HG03442 (cell line): ENCODE measurements at regions not wholly inside any gene's neighbourhood (a gene's known extent, or its start where the extent isn't known, plus 50 kb on each side); places are given as distances from the start of the nearest gene placed in this dataset.
"Not testable (repeated sequence)": the region's sequence is repeated elsewhere in the genome, so short reads cannot be mapped to it uniquely, and the experiment has no call there.

Experiments
- ATAC-seq: cut with Tn5 transposase; IDR thresholded peaks from one replicate; pipeline ENCODE4 v1.9.1; 2021; ENCODE audit warnings: mild to moderate bottlenecking, moderate library complexity; ENCODE audit not compliant: unreplicated experiment

DNA sequence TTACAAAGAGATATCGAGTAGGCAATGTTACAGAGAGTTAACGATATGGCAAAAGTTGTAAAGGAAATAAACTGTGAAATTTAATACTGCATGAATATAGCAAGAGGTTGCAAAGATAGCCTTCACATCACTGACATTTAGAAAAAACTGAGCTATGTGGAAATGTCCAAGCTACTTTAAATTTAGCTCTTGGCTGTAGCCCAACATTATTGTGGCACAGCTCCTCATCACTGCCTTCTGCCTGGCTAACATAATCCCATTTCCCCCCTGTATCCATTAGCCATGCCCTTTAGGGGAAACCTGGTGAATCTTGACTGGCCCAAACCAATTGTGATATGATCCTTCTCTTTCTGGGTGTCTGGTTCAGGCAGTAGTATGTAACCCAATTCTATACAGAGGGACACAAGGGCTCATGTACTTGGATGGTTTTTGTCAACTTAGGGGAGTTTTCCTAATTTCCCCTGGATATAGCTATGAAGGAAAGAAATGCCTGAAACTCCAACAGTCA lies 115.4 kb downstream of the PFDN4 start:
- no peak for ATAC-seq

DNA sequence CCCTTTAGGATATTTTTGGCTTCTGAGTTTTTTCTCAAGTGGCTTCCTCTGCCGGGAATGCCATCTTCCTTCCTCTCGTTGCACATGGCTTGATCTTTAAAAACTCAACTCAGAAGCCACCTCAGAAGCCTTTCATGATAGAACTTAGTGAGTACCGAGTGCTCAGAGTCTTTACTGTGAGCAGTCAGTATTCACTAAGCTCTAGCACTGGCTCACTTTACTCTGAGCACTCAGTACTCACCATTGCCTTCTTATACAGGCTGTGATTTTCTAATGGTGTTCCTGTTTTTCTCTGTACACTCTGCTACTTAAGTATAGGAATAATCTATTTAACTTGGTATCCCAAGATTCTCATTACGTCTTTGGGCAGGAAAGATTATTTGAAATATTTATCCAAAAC lies 116.2 kb downstream of the PFDN4 start:
- no peak for ATAC-seq

DNA sequence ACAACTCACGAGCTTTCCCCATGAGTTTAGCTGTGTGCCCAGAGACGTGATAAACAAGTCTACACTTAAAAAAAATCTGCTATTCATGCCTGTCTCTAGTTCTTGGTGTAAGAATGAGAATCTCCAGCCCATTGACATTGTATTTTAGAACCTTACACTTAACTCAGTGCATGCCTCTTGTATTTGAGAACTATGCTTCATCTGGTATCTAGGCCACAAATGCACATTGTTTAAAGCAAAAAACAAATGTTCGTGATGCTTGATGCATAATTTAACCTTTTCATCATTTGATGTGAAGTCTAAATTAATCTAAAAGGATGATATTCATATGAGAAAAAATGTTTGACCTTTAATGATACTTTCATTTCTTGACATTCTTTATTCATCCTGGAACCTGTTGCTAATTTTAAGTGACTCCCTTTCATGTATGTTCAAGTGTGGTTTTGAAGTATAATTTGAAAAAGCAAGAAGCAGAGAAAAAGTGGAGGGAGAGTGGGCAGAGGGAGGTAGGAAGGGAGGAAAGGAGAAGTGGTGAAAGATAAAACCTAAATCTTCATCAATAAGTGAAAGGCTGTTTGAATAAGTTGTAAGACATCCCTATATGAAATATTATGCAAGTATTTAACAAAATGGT lies 116.9 kb downstream of the PFDN4 start:
- ATAC-seq, result no peak

DNA sequence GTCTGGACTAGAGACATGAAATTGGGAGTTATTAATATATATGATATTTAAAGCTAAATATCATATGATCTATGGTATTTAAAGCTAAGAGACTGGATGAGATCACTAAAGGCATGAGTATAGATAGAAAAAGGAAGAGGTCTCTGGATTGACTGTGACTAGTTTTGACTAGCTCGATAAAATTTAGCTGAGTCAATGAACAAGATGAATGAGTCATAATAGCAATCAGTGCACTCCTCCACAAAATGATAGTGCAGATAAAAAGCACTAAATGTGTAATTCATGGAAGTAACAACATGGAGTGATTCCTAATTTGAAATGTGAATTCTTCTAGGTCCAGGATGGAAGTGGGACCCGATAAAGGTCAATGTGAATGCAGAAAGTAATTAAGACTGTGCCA lies 127.4 kb downstream of the PFDN4 start:
- ATAC-seq, result no peak

DNA sequence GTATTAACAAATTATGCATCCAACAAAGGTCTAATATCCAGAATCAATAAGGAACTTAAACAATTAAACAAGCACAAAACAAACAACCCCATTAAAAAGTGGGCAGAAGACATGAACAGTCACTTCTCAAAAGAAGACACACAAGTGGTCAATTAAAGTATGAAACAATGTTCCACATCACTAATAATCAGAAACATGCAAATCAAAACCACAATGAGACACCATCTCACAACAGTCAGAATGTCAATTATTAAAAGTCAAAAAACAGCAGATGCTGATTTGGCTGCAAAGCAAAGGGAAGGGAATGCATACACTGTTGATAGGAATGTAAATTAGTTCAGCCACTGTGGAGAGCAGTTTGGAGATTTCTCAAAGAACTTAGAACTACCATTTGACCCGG lies 129.3 kb downstream of the PFDN4 start:
- no peak for ATAC-seq

DNA sequence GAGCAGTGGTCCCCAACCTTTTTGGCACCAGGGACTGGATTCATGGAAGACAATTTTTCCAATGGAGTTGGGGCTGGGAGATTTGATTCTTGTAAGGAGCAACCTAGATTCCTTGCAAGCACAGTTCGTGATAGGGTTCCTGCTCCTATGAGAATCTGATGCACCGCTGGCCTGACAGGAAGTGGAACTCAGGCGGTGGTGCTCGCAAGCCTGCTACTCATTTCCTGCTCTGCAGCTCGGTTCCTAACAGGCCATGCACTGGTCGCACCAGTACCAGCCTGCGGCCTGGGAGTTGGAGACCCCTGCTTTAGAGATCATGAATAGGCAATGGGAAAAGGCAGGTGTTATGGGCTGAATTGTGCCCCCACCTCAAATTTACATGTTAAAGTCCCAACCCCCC lies 131.2 kb downstream of the PFDN4 start:
- no peak for ATAC-seq

DNA sequence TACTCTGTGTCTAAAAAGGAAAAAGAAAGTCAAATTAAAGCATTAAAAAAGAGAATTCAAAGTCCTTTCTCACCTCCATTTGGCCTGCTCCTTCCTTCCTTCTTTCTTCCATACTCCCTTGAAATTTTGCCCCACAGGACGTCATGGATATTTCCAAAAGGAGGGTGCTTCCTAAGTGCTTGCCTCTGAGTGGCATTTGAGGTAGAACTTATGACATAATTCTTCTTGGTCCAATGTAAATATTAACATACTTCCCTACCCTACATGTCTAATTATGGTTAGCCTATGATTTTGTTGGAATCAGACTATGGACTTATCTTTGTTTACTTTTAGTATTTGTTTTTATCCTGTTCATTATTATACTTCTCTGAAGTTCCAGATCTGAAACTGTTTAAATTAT lies 132.3 kb downstream of the PFDN4 start:
- ATAC-seq, result no peak

DNA sequence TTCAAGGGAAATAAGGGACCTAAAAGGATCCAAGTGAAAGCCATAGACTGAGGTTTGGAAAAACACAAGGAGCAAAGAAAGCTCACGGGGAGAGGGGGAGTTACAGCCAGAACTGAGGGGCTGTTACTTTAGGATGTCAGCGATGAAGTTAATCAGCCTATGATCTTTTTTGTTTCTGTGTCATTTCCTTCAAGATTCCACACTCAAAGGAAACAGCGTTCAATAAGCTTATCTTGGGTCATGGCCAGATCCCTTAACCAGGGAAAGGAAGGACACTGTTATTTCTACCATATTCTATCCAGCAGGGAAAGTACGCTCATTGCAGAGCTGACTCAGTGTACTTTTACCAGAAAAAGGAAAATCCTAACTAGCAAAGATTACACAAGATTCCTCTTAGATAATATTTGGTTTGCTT lies 132.8 kb downstream of the PFDN4 start:
- ATAC-seq, result no peak

DNA sequence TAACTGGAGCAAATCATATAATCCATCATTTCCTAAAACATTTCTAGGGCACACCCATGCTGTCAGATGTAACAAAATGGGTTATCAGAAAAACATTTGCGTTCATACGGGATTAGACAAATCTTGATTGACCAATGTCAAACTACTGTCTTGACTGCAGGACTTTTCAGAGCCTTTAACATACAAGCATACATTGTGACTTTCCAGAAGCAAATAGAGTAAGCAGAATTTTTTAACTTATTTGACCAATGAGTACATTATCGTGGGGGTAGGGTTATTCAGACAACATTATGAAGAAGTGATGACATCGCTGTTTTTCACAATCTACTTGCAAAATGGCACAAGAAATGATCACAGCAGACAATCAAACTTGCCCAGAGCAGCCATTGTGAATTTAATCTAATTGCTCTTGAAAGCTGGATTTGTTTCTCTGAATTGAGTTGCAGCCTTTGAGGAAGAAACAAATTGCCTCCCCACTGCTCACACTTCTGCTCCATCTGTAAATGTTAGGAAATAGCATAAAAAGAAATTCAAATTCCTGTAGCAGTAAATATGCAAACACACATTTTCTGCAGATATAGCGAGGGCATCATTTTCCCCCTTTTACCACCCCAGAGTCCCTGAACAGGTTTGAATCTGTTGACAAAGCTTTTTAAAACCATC lies 133.0 kb upstream of the DOK5 start:
- ATAC-seq, result no peak

DNA sequence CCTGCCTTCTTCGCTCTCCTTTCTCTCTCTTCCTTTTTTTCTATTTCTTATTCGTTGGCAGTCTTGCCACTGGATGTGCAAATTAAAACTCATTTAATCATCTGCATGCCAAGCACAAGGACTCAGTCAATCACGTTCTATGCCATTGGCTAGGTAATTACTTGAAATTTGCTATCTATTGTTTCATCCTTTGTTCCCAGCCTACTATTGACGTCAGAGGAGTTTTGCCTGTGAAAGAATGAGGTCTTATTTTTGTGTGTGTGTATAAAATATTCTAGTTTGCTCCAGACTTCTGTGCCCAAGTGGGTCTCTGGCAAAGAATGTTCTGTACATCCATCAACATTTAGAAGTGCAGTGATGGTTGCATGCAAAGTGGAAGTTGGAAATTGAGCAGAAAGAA lies 132.3 kb upstream of the DOK5 start:
- no peak for ATAC-seq

DNA sequence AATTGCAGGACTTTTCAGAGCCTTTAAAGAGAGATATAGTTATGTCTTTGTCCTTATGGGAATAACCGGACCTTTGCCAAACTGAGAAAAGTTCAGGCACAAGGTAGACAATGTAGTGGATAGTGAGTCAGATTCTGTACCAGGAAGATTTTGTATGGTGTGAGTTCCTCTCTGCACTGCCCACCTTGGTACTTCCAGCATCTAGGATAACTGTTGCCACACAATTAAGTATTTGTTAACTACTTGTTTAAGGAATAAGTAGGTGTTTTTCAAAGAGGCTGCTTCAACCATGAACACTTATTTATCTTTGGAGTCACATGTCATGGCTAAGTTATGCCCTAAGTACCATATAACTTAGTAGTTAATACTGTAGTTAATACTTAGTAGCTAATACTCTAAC lies 131.8 kb upstream of the DOK5 start:
- no peak for ATAC-seq

DNA sequence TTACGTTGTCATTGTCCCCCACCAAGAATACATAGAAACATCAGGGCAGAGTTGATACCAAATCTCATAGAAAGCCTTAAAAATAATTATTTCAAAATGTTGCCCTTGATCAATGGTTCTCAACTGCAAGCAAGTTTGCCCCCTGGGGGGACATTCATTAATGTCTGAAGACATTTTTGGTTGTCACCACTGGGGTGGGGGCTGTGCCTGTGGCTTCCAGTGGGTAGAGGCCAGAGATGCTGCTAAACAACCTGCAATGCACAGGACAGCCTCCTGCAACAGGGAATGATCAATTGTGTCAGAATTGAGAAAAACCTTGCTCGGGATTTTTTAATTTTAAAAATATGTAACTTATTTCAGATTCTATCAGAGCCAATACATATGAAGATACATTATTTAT lies 130.6 kb upstream of the DOK5 start:
- no peak for ATAC-seq

DNA sequence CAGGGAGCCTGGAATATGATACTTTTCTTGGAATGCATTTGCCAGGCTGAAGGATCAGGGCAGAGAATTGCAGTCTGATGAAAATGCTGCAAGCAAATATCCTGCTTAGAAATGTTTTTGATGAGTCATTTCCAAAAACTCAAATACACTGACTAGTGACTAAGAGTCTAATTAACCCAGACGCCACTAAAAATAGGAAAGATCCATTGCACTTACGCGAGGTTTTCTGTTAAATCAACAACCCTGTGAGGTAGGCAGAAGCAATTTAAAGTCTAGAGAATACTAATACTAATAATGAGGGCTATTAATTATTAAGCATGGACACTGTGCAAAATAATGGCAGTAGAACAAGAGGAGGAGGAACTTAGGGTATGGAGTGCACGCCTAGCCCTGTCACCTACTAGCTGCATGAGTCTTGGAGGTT lies 130.1 kb upstream of the DOK5 start:
- ATAC-seq, result peak; percentile 64

DNA sequence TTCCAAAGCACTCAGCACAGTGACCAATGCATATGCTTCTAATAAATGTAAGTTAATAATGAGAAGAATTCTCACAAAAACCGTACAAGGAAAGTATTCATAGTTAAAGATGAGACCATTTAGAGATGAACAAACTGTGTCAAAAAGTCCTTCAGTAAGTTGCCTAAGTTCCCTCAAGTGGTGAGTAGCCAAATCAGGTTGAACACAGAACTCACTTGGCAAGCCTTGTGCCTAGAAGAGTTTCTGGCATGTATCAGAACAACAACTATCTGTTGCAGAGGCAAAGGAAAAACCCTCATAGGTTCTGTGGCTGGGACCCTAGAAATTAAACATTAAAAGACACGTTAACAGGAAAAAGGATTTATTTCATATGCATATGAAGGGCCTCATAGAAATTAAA lies 129.6 kb upstream of the DOK5 start:
- ATAC-seq, result no peak

DNA sequence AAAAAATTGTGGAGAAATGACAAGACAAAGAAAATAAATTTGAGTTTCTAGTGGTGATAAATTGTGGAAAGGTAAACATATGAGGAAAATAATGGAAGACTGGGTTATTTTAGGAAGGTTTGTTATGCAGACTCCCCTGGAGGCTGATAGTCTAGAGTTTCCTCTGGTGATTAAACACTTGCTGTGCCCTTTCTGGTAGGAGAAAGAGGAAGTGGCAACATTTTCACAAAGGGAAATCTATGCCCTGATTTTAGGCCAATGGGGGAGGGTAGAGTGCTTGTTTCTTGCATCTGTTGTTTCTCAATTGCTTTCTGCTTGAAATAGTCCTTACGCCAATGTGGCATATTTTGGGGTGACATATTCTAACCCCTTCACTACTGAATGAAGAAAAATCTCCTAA lies 129.1 kb upstream of the DOK5 start:
- no peak for ATAC-seq

DNA sequence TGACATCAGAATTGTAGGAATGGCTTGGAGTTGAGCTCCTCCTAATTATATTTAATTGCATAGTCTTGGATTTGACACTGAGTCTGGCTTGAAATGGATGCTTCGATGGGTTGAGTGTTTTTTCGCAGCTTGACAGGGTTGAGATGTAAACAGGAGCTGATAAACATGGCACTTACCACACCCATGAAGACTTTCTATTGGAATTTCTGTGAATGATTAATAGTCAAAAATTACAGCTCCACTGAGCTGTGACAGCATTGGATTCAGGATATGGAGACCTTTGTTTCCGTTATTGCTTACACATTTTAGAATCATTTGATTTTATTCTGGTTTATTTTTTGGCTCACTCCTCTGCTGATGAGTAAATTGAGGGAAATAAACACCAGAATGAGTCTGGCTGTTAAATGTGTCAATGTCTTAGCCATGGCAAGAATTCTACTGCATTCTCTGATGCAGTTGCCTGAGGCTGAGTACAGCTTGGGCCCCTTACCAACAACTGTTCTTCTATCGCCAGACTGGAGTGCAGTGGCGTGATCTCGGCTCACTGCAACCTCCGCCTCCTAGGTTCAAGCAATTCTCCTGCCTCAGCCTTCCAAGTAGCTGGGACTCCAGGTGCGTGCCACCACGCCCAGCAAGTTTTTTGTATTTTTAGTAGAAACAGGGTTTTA lies 128.1 kb upstream of the DOK5 start:
- no peak for ATAC-seq

DNA sequence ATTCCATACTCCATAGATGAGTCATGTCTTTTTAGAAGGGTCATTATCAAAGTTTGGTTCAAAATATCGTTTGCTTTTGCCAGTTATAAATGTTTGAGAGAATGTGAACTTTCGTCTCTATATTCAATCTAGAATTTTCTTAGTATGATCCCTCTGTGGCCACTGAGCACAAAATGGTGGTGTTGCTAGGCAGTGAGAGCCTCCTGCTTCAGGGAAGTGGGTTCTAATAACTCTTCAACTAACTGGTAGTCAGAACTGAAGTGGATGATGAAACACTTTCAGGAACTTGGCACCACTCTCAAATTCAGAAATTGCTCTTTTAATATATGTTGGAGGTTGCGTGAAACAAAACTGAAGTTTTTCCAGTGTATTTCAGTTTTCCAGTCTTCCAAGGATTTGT lies 125.0 kb upstream of the DOK5 start:
- ATAC-seq, result no peak

DNA sequence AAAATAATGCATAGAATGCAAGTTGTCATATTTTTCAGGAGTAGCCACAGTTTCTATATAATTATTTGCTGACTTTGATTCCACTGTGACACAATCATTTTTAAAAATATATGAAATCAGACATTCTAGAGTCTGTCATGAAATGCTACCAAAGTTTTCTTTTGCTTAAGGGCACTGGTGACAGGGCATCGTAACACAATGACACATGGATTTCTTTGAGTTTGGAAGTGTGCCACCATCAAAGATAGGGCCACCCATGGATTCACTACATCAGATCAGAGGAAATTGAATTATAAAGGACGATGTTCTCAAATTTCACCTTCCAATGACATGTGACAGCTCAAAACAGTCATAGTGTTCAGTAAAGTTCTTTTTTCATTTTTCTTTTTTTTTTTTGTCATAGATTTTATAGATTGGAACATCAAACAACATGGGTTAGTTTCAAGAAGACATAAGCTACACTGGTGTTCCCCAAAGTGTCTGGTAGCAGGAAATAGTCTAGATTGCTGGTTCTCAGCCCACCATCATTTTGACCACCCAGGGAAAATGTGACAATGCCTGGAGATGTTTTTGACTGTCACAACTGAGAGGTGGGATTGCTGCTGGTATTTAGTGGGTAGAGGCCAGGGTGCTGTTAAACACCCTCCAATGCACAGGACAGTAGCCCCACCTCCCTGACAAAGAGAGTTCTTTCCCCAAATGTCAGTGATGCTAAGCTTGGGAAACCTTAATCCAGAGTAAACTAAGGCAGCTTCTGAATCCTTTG lies 123.8 kb upstream of the DOK5 start:
- ATAC-seq, result no peak

DNA sequence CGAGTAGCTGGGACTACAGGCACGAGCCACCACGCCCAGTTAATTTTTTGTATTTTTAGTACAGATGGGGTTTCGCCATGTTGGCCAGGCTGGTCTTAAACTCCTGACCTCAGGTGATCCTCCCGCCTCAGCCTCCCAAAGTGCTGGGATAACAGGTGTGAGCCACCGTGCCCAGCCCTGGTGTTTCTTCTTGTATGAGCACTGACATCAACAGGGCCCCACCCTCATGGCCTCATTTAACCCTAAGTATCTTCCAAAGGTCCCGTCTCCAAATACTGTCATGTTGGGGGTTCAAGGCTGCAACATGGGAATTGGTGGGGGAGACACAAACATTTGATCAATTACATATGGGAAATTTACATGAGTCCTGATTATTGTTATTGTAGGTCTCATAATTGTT lies 122.9 kb upstream of the DOK5 start:
- not testable (repeated sequence) for ATAC-seq

DNA sequence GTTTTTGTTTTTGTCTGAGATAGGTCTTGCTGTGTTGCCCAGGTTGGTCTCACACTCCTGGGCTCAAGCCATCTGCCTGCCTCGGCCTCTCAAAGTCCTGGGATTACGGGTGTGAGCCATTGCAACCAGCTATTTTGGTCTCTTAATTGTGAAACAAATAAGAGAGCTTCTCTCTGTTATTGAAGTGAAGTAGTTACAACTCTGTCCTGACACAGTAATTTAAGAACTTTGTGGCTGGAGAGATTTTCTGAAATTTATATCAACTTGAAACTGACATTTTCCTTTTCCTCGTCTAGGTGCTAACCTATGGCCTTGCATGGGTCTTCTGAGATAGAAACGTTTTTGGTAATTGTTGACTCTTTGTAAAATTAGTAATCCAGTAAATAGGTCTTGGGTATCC lies 122.1 kb upstream of the DOK5 start:
- no peak for ATAC-seq

DNA sequence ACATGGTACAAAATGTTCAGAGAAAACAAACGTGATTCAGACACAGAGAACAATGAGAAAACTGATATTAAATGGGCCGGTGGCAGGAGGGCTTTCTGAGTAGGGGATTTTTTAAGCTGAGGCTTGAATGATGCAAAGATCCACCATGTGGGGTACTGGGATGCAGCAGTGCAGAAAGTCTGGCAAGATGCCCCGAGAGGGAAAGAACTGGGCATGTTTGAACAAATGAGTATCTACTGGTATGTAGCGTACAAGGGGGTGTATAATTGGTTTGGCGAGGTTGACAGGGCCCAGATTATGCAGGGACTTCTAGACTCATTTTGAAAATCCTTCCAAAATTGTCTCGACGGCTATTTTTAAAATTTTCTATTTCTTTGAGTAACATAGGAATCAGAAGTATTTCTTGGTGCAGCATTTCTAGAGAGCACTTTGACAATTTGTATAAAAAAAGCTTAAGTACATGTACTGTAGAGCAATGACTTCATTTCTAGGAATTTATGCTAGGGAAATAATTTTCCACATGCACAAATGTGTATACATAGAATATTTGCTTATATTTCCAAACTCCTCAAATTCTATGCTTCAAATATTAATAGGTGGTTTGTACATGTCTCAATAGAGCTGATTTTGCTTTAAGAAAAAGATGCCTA lies 119.6 kb upstream of the DOK5 start:
- no peak for ATAC-seq
